HG03103 (cell line): ENCODE measurements at regions not wholly inside any gene's neighbourhood (a gene's known extent, or its start where the extent isn't known, plus 50 kb on each side); places are given as distances from the start of the nearest gene placed in this dataset.

Experiments
- ATAC-seq: cut with Tn5 transposase; IDR thresholded peaks from one replicate; pipeline ENCODE4 v1.9.1; 2021; ENCODE audit warnings: low read depth; ENCODE audit not compliant: unreplicated experiment

DNA sequence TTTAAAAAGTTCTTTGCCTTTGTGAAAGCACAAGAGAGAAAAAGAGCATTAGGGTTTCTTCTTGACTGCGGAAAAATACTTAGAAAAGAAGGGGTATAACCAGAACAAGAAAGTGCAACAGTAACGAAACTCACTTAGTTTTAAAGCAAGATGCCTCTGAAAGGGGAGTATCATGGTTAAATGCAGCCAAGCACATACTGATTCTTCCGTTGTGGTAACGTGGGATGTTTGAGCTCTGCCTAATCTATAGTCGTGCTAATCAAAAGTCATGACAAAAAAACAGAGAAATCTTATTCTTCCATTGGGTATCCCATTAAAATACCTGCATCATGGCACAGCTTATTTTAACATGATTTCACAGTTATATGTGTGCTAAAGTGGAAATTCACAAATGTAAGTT lies 187.8 kb upstream of the LRFN5 start:
- ATAC-seq, result no peak

DNA sequence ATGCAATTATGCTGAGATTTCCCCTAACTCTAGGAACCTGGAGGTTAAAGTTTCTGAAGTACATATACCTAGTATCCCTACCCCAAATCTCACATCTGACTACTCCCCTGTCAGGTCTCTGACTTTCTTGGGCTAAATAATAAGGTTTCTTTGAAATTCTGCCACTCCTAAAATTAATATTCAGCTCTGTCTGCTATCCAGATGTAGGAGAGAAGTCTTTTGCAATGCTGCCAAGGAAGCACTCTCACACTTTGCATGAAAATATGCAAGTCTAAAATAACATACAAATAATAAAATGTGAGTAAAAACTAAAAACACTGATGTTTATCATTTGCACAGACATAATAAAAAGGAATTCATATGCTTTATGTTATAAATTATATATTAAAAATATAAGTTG lies 196.9 kb upstream of the LRFN5 start:
- no peak for ATAC-seq

DNA sequence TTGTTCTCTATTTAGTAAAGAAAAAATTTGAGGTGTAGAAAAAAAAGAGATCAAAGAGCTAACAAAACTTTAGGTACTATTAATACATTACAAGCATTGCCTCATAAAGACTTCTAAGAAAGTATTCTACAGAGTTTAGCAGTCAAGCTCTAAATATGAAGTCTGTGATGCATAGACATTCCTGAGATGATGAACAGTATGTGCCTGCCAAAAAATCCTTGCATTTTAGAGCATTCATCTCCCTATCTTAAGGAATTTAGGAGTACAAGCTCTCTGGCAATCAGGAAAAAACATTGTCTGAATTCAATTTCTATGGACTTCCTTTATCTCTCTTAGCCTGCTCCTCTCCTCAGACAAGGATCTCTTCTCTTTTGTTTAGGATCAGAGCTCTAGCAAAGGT lies 202.6 kb upstream of the LRFN5 start:
- ATAC-seq, result no peak

DNA sequence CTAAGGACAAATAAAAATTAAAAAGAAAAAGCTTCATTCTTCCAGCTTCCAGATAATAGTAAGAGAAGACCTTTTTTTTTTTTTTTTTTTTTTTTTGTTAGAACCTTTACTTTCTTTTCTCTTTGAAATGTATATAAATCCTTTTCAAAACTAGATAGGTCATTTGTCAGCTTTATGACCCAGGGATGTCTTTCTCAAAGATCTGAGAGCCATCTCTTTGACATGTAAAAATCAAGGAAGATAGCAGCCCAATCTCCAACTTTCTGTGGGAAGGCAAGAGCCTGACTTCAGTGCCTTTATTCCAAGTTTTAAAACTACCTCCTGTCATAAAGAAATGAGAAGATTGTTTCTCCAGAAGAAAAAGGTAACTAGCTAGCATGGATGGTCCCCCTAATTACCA lies 203.3 kb upstream of the LRFN5 start:
- no peak for ATAC-seq

DNA sequence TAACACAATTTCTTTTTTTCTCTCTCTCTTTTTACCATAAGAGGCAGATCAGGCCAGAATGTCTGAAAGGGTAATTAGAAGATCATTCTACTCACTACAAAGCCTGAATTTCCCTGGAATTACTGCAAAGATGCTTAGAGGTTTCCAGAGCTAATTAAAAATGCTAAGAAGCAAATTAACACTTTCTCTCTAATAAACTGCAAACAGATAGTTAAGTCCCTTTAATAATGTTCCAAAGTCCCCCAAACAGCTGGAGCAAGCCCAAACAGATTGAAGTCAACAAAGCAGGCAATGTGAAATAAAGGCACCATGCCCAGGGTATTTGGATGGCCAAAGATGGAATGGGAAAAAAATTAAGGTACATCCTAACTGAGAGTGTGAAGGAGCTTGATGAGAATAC lies 208.8 kb upstream of the LRFN5 start:
- no peak for ATAC-seq

DNA sequence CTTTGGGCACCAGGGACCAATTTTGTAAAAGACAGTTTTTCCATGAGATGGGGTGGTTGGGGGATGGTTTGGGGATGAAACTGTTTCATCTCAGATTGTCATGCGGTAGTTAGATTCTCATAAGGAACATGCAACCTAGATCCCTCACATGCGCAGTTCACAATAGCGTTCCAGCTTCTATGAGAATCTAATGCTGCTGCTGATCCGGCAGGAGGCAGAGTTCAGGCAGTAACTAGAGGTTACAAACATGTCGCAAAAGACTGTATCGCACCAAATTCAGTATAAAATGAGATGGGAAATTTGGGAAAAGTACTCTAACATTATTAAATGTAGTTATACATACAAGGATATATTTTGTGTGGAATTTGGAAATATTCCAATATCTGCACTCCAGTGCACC lies 213.2 kb upstream of the LRFN5 start:
- no peak for ATAC-seq

DNA sequence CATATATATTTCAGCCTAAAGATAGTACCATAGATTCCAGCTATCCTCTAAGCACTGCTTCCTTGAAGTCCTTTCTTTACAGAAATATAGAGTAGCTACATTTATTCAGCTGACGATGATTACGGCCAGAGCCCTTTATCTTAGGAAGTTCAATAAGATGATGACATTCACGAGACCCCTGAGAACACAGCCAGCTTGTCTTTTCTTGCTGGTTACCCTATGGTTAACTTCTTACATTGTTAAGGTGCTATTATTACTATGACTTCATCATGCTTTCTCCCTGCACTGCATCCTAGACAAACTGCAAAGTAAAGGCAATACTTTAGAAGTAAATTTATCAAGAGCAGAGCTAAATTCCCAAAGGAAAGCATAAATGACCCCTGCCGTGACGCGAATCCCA lies 214.4 kb upstream of the LRFN5 start:
- no peak for ATAC-seq

DNA sequence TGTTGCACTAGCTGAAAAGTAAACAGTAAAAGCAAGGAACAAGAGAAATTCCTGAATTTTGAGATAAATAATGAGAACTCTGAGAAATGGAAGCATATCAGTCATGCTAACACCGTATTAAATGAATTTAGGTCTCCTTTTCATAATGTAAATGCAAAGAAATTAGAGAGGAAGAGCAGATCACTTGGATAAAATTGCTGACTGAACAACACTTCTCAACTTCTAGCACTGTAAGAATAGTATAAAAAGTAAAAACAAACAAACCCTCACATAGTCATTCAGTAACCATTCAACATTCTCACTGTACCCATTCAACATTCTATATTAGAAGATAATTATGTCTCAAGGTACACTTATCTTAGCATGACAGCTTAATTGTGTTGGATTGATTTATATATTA lies 217.3 kb upstream of the LRFN5 start:
- no peak for ATAC-seq

DNA sequence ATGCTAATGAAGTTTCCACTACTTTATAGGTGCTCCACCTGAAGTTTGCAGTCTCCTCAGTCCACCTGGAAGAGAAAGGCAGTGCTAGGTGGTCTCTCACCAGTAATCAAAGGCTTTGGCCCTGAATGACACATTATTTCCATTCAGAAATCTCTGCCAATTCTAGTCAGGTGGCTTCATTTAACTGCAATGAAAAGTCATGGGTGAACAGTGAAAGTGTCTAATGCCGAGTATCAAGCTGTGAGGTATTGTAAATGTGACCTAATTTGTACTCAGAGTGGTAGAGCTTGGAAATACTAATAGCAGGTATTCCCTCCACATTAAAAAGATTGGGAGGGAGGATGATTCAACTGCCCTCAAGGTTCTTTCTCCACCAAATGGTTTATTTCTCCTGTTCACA lies 220.9 kb upstream of the LRFN5 start:
- no peak for ATAC-seq

DNA sequence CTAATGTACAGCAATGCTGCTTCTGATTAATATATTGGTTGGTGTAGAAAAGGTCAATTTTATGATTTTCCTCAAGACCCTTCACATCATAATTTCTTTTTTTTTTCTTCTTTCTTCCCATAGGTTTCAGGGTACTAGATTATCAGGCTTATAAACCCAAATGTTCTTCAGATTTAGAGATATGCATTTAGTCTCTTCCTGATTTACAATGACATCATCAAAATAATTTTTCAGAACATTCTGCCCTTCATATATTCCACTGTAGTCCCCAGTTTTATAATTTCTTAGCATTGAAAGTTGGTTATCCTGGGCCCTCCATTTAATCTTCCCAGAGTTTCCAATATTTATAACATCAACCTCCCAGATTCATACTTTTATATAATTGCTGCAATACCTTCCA lies 226.7 kb upstream of the LRFN5 start:
- ATAC-seq, result no peak

DNA sequence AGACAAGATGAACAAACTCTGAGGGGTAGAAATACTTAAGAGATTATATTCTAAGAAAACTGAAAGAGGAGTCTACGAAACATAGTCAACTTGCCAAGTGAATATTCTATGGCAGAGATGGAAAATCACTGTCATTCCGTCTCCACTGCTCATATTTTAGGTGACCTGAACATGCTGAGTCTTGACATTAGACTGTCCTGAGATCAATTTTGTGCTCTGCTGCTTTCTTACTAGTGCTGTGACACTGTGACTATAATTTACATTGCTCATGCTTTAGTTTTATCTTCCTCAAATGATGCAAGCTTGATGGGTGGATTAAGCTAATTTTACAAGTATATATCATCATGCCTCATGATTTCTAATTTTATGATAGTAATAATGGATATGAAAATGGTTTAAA lies 228.2 kb upstream of the LRFN5 start:
- no peak for ATAC-seq

DNA sequence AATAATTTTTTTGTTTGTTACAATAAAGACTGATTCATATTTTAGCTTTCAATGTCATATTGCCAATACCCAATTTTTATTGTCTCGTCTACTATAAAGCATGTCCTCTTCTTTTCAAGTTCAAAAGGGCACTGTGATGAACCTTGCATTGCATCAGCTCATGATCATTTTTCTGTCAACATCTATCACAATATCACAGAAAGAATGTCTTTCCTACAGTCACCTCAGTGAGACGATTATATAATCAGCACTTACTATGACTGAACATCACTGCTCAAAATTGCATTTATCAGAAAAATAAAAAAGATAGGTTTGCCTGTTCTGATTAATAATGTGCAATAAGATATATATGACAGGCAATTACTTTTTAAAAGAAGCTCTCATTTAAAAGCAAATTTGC lies 228.7 kb upstream of the LRFN5 start:
- no peak for ATAC-seq

DNA sequence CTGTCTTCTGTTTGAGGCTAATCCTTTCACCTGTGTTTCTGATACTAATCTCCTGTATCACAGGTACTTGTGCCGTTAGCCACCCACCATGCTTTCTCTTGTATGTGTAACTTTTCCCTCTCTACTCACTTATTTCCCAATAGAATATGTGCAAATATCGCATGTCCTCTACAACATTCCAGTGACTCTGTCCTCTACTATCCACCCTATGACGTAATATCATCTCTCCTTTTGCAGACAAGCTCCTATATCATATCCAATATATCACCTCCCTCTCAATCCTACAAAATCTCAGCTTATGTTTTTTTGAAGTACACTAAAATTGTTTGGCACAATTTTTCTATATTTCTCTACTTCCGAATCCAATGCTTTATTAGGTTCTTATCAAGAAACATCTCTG lies 232.6 kb upstream of the LRFN5 start:
- no peak for ATAC-seq

DNA sequence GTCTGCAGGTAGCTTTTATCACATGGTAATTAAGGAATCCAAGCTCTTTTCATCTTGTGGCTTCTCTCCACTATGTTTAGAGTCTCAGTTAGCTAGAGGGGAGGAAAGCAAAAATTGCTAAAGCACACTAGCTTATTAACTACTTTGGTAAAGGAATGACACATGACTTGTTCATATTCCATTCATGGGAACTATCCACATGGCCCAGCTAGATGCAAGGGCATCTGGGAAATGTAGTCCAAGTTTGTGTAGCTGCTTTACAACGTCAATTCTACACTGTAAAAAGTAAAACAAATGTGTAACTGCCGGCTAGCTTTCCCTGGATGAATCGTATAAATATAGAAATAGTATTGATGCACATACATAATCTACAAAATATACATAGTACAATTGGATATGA lies 244.5 kb upstream of the LRFN5 start:
- ATAC-seq, result no peak

DNA sequence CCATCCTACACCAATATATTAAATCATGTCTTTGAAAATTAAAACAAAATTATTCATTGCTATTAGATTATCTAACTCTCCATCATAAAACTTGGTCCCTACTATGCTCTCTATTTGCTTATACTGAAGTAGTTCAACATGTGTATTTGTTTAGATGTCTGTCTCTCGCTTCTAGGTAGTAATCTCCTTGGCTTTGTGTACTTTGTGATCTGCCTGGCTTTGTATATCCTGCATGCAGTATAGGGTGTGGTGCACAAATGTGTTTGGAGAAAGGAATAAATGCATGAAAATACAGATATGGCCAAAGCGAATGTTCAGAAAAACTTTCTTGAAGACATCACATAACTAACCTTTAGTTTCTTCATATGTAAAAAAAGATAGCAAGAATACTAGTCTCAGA lies 246.6 kb upstream of the LRFN5 start:
- ATAC-seq, result no peak

DNA sequence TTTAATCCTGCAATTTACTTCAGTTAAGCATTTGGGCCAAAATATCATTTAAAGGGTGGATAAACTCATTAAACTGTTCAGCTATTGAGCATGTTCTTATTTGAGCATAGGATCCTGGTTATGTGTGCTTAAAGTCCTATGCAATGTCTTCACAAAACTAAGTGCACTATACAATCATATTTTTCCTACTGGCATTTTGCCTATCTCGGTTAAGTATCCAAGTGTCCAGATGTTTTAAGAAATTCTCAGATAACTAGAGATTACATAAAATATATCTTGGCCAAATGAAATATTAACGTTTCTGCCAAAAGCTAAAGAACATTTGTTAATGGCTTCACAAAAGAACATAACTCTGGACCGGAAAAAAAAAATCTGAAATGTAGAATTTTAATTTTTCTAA lies 250.8 kb upstream of the LRFN5 start:
- no peak for ATAC-seq

DNA sequence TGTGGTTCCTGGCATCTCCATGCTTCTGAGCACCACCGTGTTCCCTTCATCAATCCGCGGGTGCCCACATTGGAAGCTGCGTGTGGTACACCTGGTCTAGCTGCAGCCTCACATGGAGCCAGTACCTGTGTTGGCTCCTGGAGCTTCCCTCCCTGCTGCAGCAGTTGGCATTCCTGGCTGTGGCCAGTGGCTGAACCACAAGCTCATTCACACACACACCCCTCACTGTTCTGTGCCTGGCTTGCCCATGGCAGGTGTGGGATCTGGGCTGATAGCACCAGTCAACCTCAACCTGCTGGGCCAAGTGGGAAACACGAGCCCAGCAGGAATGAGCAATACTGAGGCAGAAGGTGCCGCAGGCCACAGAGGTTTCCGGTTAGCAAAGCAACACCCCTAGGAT lies 256.2 kb upstream of the LRFN5 start:
- ATAC-seq, result no peak

DNA sequence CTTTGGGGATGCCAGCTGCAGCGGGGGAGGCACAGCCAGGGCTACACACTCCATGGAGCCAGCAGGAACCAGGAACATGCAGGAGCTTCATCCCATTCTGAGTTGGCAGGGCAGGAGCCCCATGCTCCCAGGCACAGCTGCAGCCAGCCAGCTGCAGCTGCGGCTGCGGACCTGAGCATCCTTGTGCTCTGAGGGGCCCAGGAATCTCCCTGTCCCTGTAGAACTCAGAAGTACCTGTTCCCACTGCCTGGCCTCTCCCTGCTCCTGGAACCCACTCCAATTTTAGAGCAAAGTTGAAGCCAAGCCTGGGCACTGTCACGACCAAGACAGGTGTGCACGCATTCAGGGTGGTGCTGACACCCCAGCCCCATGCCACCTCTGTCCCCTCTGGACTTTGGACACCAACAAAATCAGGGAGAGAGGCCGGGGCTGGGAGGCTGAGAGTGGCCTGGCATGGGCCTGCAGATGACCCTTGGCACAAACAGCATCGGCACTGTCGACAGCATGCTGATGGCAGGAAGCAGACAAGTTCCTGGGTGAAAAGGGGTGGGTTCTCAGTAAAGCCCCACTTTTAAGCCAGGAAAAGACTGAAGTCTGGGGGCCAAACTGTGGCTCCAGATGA lies 257.3 kb upstream of the LRFN5 start:
- ATAC-seq, result no peak

DNA sequence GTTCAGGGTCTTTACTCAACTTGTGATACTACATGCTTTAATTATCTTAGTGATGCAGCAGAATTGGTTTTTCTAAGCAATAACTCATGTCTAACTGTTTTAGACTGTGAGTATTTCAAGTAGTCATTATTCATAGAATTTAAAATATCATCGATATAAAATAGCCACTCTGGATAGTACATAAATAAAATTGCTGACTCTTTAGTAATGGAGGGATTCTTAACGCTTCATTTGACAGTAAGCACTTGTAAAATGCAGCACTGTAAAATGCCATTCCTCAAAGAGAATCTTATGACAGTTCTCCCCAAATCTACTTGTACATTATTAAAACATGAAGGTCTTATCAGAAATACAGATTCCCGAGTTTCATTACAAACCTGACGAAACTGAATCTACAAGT lies 262.8 kb upstream of the LRFN5 start:
- no peak for ATAC-seq

DNA sequence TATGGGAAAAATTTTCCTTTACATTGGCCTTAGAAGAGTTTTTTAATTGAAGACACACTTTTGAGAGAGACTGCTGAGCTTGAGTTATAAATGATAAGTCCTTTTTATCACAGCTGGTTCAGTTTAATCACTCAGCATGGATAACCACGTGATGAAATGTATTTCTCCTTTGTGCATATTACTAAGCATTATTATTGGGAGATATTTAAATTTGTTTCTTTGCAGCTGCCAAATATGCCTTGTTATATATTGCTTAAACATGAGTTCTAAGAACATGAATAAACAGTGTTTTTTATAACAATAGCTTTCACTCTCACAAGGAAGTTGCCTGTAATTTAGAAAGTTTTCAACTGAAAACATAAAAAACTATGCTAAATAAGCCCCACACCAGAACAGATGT lies 293.5 kb upstream of the LRFN5 start:
- no peak for ATAC-seq

DNA sequence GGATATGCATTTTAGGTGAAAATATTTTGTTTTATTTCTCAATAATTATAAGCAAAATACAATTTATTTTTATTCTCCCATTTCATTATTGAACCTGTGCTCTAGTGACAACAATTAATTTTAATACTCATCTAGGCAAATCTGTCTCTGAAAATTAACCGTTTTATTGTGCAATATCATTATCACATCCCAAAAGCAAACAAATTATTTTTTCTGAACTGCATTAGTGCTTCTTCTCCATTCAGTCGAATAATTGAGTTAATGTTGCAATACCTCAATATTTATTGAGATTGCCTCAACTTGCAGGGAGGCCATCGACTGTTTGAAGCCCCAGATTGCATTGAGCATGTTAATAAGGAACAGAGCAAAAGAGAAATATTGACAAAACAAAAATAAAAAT lies 303.2 kb upstream of the LRFN5 start:
- no peak for ATAC-seq

DNA sequence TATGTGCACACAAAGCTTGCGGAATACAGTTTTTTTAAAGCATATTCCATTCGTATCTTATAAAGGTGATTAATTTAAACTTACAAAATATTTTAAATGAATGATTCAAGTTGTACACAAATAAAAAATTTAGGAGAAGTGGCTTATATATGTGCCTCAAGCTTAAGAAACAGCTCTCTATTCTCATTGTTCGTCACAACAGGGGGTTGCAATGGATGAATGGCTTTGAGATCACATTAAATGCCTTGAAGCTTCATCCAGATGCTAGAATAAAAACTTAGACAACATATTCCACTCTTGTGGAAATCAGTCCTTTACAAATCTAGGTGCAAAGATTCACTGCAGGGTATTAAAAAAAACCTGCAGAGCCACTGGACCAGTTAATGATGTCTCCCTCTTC lies 303.9 kb upstream of the LRFN5 start:
- ATAC-seq, result no peak

DNA sequence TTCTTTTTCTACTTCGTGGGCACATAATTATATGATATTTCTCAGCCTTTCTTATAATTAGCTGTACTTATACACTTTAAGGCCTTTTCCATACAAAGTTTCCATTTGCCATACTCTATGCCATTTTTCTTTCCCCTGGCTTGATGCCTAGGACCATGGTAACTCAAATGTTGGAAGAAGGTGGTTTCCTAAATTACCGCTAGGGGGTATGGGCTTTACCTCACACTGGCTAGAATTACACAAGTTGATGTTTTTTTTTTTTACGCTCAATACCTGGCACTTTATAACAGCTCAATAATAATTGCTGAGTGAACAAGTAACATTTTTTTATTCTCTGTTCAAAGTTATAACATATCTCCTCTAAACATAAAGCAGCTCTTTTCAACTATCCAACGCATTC lies 306.8 kb upstream of the LRFN5 start:
- no peak for ATAC-seq

DNA sequence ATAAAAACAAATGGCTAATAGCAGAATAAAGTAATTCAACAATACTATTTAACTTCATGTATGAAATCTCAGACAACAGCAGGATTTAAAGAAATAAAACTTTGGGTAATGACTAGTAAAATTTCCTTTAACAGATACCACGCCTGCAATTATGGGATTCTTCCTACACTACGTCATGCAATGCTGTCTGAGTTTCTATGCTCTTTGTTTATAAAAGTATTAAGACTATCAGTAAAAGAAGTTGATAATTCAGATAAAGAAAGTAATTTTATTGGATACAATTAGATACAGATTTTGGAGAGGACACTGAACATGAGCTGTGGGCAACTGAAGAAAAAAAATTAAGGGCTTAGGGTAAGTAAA lies 308.4 kb upstream of the LRFN5 start:
- no peak for ATAC-seq
